ENCODE measurements at regions not wholly inside any gene's neighbourhood (a gene's known extent, or its start where the extent isn't known, plus 50 kb on each side); places are given as distances from the start of the nearest gene placed in this dataset.

- no peak for TF ChIP-seq CTCF (IDR thresholded peaks at IDR 0.05)
- no peak for TF ChIP-seq POLR2A (IDR thresholded peaks at IDR 0.05)
- DNase-seq (ENCODE audit: low spot score in 2 of 2), result no peak
- WGBS, 2 donors, result 28 to 37% methylated on average over 1 of the region's 1 CpG
- intact Hi-C loops (cut with DNase I; ENCODE audit: low total_unique reads), result no loop called here
- H3K4me3 ChIP-seq (ENCODE audit: low read depth, poor library complexity, severe bottlenecking), result no peak overlapping the region
Measured at GRCh38 chr12:65566751-65567150, 257.5 kb upstream of the HMGA2 start.

GRCh38 chr12:65567820-65568219, 256.5 kb upstream of the HMGA2 start:
- TF ChIP-seq CTCF (IDR thresholded peaks at IDR 0.05) (no peak), POLR2A (IDR thresholded peaks at IDR 0.05) (no peak)
- no peak for DNase-seq (ENCODE audit: low spot score in 2 of 2)
- no peak overlapping the region for H3K4me3 ChIP-seq (ENCODE audit: low read depth, poor library complexity, severe bottlenecking)
- intact Hi-C loops (cut with DNase I; ENCODE audit: low total_unique reads), result no loop called here
- WGBS, 2 donors, result 67 to 71% methylated on average over 3 of the region's 3 CpGs

GRCh38 chr12:65568517-65568916, 255.8 kb upstream of the HMGA2 start:
- intact Hi-C loops (cut with DNase I; ENCODE audit: low total_unique reads), result no loop called here
- no peak overlapping the region for H3K4me3 ChIP-seq (ENCODE audit: low read depth, poor library complexity, severe bottlenecking)
- 72 to 78% methylated on average over 4 of the region's 4 CpGs for WGBS, 2 donors
- no peak for DNase-seq (ENCODE audit: low spot score in 2 of 2)
- no peak for TF ChIP-seq CTCF (IDR thresholded peaks at IDR 0.05)
- no peak for TF ChIP-seq POLR2A (IDR thresholded peaks at IDR 0.05)

GRCh38 chr12:65570451-65571130, 253.7 kb upstream of the HMGA2 start:
- no peak for TF ChIP-seq CTCF (IDR thresholded peaks at IDR 0.05)
- DNase-seq (ENCODE audit: low spot score in 2 of 2), result no peak
- no peak overlapping the region for H3K4me3 ChIP-seq (ENCODE audit: low read depth, poor library complexity, severe bottlenecking)
- WGBS, 2 donors, result 82 to 84% methylated on average over 4 of the region's 4 CpGs
- intact Hi-C loops (cut with DNase I; ENCODE audit: low total_unique reads), result no loop called here

- DNase-seq (ENCODE audit: low spot score in 2 of 2), result no peak
- TF ChIP-seq POLR2A (IDR thresholded peaks at IDR 0.05) (no peak), CTCF (IDR thresholded peaks at IDR 0.05) (no peak)
- H3K4me3 ChIP-seq (ENCODE audit: low read depth, poor library complexity, severe bottlenecking), result no peak overlapping the region
- intact Hi-C loops (cut with DNase I; ENCODE audit: low total_unique reads), result no loop called here
Measured at GRCh38 chr12:65574867-65575266, 249.4 kb upstream of the HMGA2 start.

- DNase-seq (ENCODE audit: low spot score in 2 of 2), result no peak
- no peak overlapping the region for H3K4me3 ChIP-seq (ENCODE audit: low read depth, poor library complexity, severe bottlenecking)
- WGBS, 2 donors, result 83 to 85% methylated on average over 3 of the region's 3 CpGs
- intact Hi-C loops (cut with DNase I; ENCODE audit: low total_unique reads), result no loop called here
- no peak for TF ChIP-seq CTCF (IDR thresholded peaks at IDR 0.05)
- TF ChIP-seq POLR2A (IDR thresholded peaks at IDR 0.05), result no peak
Measured at GRCh38 chr12:65584016-65584415, 240.3 kb upstream of the HMGA2 start.
